ENCODE measurements at regions not wholly inside any gene's neighbourhood (a gene's known extent, or its start where the extent isn't known, plus 50 kb on each side); places are given as distances from the start of the nearest gene placed in this dataset.

DNA sequence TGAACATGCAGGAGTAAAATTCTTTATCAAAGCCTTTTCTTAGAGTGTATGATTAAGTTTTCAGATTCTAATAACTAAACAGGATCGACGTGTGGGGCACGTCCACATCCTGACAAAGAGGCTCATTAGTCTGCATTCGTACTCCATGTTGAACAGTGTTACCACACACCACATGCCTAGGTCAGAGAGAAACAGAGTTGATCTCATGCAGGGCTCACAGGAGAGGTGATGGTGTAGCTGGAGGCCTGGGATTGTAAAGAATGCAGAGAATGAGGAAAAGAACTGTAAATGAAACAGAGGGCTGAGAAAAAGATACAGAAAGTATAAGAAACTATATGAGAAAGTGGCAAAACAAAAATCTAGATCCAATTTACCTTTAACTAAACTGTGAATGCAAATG lies 632.5 kb downstream of the BCL11A start:
- TF ChIP-seq GATA1 (IDR thresholded peaks at IDR 0.05; ENCODE audit: low read depth, low read length) (no peak), POLR2A (IDR thresholded peaks at IDR 0.05; ENCODE audit: low read length) (no peak)

DNA sequence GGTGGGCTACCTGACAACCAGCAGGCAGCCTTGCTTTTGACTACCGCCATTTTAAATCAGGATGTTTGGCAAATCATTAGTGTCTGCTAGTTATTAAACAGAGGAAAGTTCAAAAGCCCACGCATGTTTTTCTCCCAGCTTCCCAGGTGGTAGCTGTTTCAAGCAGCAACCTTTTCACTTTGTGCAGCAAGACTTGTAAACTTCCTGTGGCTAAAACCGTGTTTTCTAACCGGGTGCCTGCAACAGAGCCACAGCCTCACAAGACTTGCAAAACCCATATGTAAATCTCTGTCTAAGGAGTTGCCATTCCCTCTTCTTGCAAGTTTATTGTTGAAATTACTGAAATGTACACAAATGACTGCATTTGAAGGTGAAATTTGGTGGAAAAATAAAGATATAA lies 633.1 kb downstream of the BCL11A start:
- TF ChIP-seq POLR2A (IDR thresholded peaks at IDR 0.05; ENCODE audit: low read length) (no peak), GATA1 (IDR thresholded peaks at IDR 0.05; ENCODE audit: low read depth, low read length) (no peak)
- no peak for DNase-seq

More for the DNA sequence above, 632.5 kb downstream of the BCL11A start:
- no peak for DNase-seq

DNA sequence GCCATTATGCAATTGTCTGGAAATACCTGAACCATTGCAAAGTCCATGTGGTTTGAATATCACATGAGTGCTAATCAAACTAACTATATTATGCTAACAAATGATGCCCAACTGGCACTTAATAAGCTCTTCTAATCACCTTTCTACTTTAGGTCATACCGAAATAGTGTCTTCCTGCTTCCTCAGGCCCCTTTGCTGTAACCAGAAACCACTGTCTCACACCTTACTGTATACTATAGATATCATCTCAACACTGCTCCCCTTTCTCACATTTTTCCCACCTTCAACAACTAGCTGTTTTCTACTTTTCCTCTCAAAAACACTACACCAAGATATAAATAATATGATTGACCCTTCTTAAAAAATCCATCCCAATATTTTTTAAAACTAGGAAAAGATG lies 633.9 kb downstream of the BCL11A start:
- TF ChIP-seq POLR2A (IDR thresholded peaks at IDR 0.05; ENCODE audit: low read length): no peak
- no peak for DNase-seq

DNA sequence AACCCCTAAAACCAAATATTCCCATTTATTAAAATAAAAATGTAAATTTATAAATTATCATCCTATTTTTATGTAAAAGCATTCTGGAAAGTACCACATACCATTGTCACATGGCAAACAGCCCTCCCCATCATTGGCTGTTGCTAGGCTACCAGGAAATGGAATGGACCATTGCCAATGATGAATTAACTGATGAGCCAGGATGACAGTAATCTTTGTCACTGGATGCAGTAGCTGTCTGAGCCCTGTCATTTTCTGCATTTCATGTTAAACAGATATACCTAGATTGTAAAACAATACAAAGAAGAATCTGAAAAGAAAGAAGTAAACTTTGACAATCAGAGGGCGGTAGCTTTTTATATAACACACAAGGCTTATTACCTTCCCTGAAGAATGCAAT lies 641.4 kb downstream of the BCL11A start:
- TF ChIP-seq POLR2A (IDR thresholded peaks at IDR 0.05; ENCODE audit: low read length) (no peak), GATA1 (IDR thresholded peaks at IDR 0.05; ENCODE audit: low read depth, low read length) (no peak)
- no peak for DNase-seq

DNA sequence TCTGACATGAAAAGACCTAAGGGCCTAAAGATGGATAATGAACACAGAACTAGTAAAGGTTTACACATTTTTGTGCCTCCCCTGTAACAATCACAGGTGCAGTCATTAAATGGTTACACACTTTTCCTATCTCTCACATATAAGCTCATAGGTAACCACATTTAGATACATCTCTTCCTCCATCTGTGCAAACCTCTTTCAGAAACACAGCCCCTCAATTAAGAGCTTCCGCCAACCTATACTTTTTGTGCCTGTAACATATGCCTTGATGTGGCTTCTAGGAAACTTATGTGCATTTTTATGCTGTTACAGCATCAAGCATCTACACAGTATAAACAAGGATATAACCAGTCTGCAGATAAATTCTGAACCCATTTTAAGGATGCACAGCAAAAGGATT lies 643.3 kb downstream of the BCL11A start:
- TF ChIP-seq POLR2A (IDR thresholded peaks at IDR 0.05; ENCODE audit: low read length) (no peak), GATA1 (IDR thresholded peaks at IDR 0.05; ENCODE audit: low read depth, low read length) (no peak)
- DNase-seq: no peak

DNA sequence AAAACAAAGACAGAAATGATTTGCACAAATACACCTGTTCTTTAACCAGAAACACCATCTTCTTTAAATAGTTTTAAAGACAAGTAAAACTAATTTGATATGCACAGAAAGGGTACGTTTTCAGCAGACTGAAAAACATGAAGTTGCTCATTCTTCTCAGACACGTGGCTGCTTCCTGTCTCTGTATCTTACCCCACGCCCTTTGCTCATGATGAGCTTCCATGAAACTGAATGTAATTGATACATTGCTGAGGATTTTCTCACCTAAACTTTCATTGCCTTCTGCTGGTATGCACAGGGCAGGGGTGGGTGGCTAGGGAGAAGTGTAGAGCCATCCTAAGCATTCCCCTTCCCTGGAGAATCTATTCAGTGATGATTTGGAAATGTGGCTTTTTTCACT lies 644.3 kb downstream of the BCL11A start:
- no peak for TF ChIP-seq POLR2A (IDR thresholded peaks at IDR 0.05; ENCODE audit: low read length)
- TF ChIP-seq GATA1 (IDR thresholded peaks at IDR 0.05; ENCODE audit: low read depth, low read length): no peak

DNA sequence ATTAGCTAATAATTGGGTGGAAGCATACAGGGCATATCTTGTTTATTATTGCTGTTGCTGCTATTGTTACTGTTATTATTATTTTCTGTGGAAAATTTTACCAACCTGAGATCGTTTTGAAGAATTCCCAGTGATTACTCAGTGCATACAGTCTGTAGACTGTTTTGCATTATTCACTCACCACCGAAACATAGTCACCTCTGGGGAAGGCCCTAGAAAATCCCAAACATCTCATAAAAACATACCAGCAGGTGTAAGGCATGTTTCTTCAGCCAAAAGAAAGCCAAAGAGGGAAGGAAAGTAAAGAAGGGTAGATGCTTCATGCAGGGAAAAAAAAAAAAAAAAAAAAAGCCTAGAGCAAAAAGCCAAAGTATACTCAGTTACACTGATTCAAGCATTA lies 647.7 kb downstream of the BCL11A start:
- TF ChIP-seq GATA1 (IDR thresholded peaks at IDR 0.05; ENCODE audit: low read depth, low read length) (no peak), POLR2A (IDR thresholded peaks at IDR 0.05; ENCODE audit: low read length) (no peak)
- no peak for DNase-seq

More for the DNA sequence above, 644.3 kb downstream of the BCL11A start:
- no peak for DNase-seq

DNA sequence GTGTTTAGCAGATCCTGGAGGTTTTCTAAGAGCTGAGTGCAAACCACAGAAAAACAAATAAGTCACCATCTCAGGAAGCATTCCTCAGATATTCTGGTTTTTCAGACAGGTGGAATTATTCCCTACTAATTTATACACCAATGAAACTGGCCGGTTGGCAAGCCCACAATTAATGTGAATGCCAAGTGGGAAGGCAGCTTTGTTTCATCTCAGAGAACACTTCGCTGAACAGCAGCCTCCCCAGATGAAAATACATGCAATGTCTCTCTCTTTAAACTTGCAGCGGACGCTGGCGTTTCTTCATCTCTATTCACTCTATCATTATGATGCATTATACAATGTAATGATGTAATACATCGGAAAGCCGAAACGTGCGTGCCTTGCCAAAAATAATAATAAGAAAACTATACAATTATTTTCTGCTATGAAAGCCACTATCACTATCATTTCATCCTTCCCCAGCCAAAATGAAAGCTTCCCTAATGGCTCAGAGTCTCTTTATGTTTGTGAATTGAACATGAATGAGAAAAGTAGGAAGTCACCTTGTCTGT lies 649.4 kb downstream of the BCL11A start:
- TF ChIP-seq POLR2A (IDR thresholded peaks at IDR 0.05; ENCODE audit: low read length) (no peak), GATA1 (IDR thresholded peaks at IDR 0.05; ENCODE audit: low read depth, low read length) (no peak)
- no peak for DNase-seq

DNA sequence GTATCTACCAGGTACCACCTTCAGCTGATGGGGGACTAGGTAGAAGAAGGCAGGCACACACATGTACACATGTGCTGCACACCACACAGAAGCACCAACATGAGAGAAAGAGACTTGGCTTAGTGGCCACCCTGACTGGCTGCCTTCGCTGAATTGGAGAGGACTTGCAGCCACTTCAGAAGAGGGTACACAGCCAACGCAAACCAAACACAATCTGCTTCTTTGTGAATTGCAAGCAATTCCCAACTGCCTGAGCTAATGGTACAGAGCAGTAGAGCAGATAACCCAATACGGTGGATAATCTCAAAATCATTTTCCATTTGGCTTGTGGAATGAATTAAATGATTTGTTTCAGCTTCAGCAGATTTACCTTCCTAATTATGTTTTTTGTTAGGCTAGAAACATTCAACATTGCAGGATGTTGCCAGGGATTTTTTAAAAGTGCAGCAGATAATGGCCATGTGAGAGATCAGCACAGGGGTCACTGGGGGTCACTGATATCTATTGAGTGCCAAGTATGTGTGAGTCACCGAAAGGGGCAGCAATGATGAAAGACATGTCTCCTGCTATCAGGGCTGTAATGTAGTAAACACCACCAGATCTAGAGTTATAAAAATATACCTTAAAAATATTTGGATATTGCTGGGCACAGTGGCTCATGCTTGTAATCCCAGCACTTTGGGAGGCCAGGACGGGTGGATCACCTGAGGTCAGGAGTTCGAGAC lies 652.6 kb downstream of the BCL11A start:
- DNase-seq: peak in 1 of 2 experiments; percentile 12
- TF ChIP-seq GATA1 (IDR thresholded peaks at IDR 0.05; ENCODE audit: low read depth, low read length) (no peak), POLR2A (IDR thresholded peaks at IDR 0.05; ENCODE audit: low read length) (no peak)

DNA sequence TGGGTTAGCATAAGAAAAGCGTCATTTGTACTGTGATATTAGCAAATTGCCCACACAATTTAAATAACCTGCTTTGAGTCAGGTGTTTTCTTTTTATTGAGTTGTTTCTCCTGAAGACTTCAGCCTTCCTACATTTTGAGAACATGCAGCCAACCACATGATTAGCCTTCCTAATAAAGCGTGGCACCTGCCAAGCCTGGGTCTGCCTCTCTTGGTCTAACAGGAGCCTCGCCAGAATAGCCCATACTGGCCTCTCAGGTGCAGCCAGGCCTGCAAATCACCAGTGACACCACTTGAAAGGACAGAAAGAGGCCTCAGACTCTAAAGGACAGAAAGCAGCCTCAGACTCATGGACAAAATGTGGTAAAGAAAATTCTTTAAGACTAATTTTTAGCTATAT lies 653.8 kb downstream of the BCL11A start:
- no peak for TF ChIP-seq GATA1 (IDR thresholded peaks at IDR 0.05; ENCODE audit: low read depth, low read length)
- TF ChIP-seq POLR2A (IDR thresholded peaks at IDR 0.05; ENCODE audit: low read length): no peak
- DNase-seq: no peak

DNA sequence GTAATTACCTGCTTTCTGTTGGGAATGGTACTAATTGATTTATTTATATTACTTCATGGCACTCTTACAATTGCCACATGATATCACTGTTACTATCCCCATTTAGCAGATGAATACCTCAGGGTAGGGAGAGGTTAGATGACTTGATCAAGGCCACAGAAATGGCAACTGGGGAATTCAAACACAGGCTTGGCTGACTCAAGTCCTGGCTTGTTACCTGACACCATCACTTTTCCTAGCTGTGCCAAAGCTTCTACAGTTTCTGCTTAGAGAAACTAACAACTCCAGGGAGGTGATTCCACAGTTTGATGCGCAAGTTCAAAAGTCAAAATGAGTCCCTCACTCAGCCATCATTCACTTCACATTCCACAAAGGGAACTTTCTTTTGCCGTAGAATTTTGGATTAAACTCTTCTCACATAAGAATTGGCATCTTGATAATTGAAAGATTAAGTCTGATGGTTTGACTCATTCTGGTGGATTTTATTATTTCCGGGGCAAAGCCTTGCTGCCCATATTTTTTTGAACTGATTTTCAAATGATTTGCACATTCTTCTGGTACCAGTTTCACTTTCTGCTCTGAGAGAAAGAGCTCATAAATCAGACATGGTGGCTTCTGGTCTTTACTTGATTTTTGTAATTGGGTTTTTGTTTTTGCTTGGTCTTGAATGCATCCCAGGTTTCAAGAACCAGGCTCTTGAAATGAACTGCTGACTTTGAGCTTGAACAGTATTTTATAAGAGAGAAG lies 656.8 kb downstream of the BCL11A start:
- DNase-seq: no peak
- TF ChIP-seq GATA1 (IDR thresholded peaks at IDR 0.05; ENCODE audit: low read depth, low read length) (no peak), POLR2A (IDR thresholded peaks at IDR 0.05; ENCODE audit: low read length) (no peak)

DNA sequence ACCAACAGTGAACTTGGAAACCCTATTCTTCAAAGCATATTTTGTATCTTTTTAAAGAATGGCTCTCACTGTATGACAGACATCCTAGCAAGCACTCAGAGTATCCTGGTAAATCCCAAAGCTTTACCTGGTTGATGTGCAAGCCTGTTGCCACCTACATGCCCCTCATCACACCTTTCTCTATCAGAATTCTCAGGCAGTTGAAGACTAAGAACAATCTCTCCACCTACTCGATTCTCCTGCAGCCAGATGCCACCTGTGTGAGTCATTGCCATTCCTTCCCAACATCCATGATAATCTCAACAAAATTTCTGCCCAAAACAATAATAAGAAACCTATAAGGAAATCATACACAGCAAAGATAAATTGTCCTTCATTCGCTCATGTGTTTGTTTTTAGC lies 659.8 kb downstream of the BCL11A start:
- TF ChIP-seq POLR2A (IDR thresholded peaks at IDR 0.05; ENCODE audit: low read length) (no peak), GATA1 (IDR thresholded peaks at IDR 0.05; ENCODE audit: low read depth, low read length) (no peak)
- DNase-seq: no peak

DNA sequence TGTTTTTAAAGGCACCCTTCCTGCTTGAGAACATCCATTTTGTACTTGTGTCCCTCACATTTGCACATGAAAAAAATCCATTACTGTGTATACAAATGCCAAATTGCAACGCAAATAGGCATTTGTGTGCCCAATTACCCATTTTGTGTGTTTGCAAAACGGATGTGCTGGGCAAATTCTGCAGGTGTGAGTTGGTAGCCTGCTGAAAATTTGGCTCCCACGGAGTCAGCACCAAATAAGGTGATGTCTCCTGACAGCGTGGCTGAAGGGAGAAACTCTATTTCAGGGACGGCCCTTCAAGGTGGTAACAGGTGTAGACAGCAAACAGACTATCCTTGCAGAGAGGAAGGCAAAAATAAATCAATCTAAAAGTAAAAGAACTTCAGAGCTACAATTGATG lies 661.1 kb downstream of the BCL11A start:
- no peak for DNase-seq

DNA sequence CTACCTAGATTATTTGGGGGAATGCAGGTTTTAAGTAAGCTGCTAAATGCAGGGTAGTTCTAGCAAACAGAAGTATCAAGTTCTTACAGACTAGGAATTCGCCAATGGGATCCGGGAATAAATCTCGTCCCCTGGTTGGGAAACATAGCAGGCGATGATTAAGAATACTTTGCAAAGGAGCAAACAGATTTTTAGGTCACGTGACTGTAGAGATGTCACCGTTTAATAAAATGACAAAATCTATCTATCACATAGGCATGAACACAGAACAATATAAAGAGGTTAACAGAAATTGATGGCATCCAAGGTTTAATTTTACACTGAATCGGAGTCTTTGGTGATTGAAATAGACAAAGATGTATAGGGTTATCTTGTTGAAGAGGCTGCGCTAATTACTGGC lies 664.1 kb downstream of the BCL11A start:
- no peak for DNase-seq

More for the DNA sequence above, 661.1 kb downstream of the BCL11A start:
- TF ChIP-seq GATA1 (IDR thresholded peaks at IDR 0.05; ENCODE audit: low read depth, low read length): no peak
- TF ChIP-seq POLR2A (IDR thresholded peaks at IDR 0.05; ENCODE audit: low read length): no peak

DNA sequence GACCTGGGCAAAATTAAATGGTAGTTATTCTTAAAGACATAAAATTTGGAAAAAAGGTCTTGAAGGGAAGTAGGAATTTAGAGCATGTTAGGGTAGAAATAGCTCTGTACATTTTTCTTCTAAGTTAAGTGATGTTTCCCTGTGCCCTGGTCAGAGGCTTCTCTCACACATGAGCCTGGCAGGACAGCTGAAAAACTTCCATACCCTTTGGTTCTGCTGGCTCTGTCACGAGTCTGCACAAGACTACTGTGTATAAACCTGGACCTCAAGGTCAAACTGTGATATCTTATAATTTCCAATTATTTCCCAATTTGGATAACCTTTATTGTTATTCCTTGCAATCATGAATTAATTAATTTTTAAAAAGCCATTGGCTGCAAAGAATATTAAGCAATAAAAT lies 664.7 kb downstream of the BCL11A start:
- TF ChIP-seq POLR2A (IDR thresholded peaks at IDR 0.05; ENCODE audit: low read length) (no peak), GATA1 (IDR thresholded peaks at IDR 0.05; ENCODE audit: low read depth, low read length) (no peak)
- DNase-seq: no peak

More for the DNA sequence above, 664.1 kb downstream of the BCL11A start:
- TF ChIP-seq POLR2A (IDR thresholded peaks at IDR 0.05; ENCODE audit: low read length): no peak
- no peak for TF ChIP-seq GATA1 (IDR thresholded peaks at IDR 0.05; ENCODE audit: low read depth, low read length)
